Choroid plexus epithelial cell (primary cell): ENCODE measurements at regions not wholly inside any gene's neighbourhood (a gene's known extent, or its start where the extent isn't known, plus 50 kb on each side); places are given as distances from the start of the nearest gene placed in this dataset.
"Not testable (repeated sequence)": the region's sequence is repeated elsewhere in the genome, so short reads cannot be mapped to it uniquely, and the experiment has no call there.

Experiments used
- DNase-seq: peaks from one replicate; pipeline ENCODE4 v3.0.0-alpha.2; 2010; ENCODE audit warnings: low read depth
- H3K4me3 ChIP-seq: 2 replicates; pipeline ENCODE4 v1.5.1; 2011; ENCODE audit warnings: low read depth, mild to moderate bottlenecking, control low read depth, low read length, moderate library complexity
- TF ChIP-seq, protein P1 (sequence below): conservative IDR thresholded peaks from 2 replicates; pipeline ENCODE4 v1.5.1; 2011; ENCODE audit warnings: low read depth, mild to moderate bottlenecking, control low read depth, inconsistent platforms, low read length, moderate library complexity

DNA sequence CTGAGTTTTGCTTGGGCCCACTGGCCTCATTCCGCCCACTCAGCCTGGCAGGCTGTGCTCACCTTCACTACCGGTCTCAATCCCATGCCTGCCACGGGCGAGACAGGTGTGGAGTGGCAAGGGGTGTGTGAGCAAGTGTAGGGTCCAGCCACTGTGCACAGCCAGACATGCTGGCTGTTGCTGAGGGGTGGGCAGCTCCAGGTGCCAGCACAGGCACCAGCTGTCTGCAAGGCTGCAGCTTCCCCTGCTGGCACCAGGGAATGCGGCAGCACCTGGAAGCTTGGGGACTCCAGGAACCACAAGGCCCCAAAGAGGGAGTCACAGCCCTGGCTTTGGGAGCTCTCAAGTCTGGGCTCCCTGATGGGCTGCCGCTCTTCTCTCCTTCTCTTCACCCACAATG, 372.7 kb downstream of the CBLN4 start:
- TF ChIP-seq, protein P1, sequence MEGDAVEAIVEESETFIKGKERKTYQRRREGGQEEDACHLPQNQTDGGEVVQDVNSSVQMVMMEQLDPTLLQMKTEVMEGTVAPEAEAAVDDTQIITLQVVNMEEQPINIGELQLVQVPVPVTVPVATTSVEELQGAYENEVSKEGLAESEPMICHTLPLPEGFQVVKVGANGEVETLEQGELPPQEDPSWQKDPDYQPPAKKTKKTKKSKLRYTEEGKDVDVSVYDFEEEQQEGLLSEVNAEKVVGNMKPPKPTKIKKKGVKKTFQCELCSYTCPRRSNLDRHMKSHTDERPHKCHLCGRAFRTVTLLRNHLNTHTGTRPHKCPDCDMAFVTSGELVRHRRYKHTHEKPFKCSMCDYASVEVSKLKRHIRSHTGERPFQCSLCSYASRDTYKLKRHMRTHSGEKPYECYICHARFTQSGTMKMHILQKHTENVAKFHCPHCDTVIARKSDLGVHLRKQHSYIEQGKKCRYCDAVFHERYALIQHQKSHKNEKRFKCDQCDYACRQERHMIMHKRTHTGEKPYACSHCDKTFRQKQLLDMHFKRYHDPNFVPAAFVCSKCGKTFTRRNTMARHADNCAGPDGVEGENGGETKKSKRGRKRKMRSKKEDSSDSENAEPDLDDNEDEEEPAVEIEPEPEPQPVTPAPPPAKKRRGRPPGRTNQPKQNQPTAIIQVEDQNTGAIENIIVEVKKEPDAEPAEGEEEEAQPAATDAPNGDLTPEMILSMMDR: no peak
- H3K4me3 ChIP-seq: no peak overlapping the region
- DNase-seq: no peak

DNA sequence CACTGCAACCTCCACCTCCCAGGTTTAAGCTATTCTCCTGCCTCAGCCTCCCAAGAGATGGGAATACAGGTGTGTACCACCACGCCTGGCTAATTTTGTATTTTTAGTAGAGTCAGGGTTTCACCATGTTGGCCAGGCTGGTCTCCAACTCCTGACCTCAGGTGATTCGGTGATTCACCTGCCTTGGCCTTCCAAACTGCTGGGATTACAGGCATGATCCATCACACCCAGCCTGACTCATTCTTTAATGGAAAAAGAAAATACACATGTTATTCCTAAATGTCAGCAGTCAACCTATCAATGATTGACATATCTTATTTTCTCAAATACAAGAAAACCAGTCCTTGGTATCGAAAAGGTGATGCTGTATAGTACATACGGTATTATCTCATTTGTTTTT, 376.2 kb downstream of the CBLN4 start:
- not testable (repeated sequence) for DNase-seq, H3K4me3 ChIP-seq

GRCh38 chr20:55626716-55627115, 378.6 kb downstream of the CBLN4 start:
- DNase-seq: no peak
- H3K4me3 ChIP-seq: no peak overlapping the region
- TF ChIP-seq, protein P1: no peak

DNA sequence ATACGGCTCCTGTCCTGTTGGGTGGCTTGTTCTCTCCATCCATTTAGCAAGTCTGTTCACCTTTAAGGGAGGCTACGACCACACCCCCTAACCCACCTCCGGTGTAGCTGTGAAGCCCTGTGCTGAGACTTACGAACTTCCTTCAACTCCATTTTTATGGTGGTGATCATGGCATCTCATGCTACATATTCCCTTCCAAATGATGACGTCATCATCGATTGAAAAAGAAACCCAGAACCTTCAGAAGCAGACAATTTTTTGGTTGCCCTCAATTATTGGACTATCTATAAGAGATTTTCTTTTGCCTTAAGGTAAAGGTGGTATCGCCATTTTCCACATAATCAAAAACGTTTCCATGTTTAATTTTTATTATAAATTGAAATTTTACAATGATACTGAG, 389.0 kb downstream of the CBLN4 start:
- H3K4me3 ChIP-seq: no peak overlapping the region
- no peak for DNase-seq
- TF ChIP-seq, protein P1: no peak

- DNase-seq: no peak
- TF ChIP-seq, protein P1: no peak
- no peak overlapping the region for H3K4me3 ChIP-seq
Observed at GRCh38 chr20:55615818-55616217, 389.5 kb downstream of the CBLN4 start.

GRCh38 chr20:55614220-55614757, 391.0 kb downstream of the CBLN4 start:
- DNase-seq: no peak
- TF ChIP-seq, protein P1: no peak
- no peak overlapping the region for H3K4me3 ChIP-seq

DNA sequence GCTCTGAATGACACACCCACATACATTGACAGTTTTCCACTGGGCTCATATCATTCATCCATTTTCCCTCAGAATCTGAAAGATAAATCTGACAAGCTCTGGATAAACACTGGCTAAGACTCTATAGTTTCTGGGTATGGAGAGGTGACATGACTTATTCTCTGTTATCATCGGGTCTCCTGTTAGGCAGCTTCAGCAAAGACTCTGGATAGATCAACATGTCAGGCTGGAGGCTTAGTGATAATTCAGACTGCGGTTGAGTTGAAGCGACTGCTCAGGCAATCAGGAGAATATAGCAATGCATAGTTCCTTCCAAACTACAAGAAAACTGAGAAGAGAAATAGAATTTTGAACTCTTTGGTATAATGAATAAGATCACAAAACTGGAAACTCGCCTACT, 394.6 kb downstream of the CBLN4 start:
- no peak for DNase-seq
- TF ChIP-seq, protein P1: no peak
- no peak overlapping the region for H3K4me3 ChIP-seq
